SK-N-SH (cell line): ENCODE measurements at regions not wholly inside any gene's neighbourhood (a gene's known extent, or its start where the extent isn't known, plus 50 kb on each side); places are given as distances from the start of the nearest gene placed in this dataset.

Experiments used
- CTCF ChIA-PET: fragments of 300-600, 350-600 bp; formaldehyde crosslinking; extraction: SDS; loops from one replicate; lab custom pipeline; 2021; lab: Yijun Ruan, JAX
- POLR2A ChIA-PET: fragments of 350-600 bp; sonication (Branson Sonifier 250); formaldehyde crosslinking; extraction: SDS; loops from one replicate; lab custom pipeline; 2020; ENCODE audit warnings: antibody characterized with exemption, inconsistent platforms; lab: Yijun Ruan, JAX
- DNase-seq: peaks from one replicate; pipeline ENCODE4 v3.0.0; 2012
- H2AFZ ChIP-seq: fragments of 200-600 bp; sonication (generic); 2 replicates; pipeline ENCODE4 v1.8.1; 2016; ENCODE audit warnings: antibody characterized with exemption, mild to moderate bottlenecking, low read depth
- H3F3A ChIP-seq: fragments of 200-600 bp; sonication (generic); replicated peaks from 2 replicates; pipeline ENCODE3; 2016; ENCODE audit warnings: antibody characterized with exemption, mild to moderate bottlenecking; ENCODE audit not compliant: insufficient read depth
- H3K27ac ChIP-seq, 2 experiments: fragments of 200-500 bp in 1 of 2; fragments of 200-600 bp in 1 of 2; sonication (Bioruptor generic) in 1 of 2; sonication (generic), shearing (Covaris generic) in 1 of 2; 2 replicates each; pipeline versions ENCODE4 v1.5.1 to v1.6.1; 2014 to 2016; ENCODE audit warnings: low read depth in 2 of 2, inconsistent platforms in 1 of 2, low read length in 1 of 2, mild to moderate bottlenecking in 1 of 2, mixed read lengths in 1 of 2
- H3K27me3 ChIP-seq: fragments of 200-600 bp; sonication (generic), shearing (Covaris generic); 2 replicates; pipeline ENCODE4 v1.6.1; 2016; ENCODE audit warnings: mixed run types; ENCODE audit not compliant: insufficient read depth
- H3K36me3 ChIP-seq, 2 experiments: fragments of 200-500 bp in 1 of 2; fragments of 200-600 bp in 1 of 2; sonication (Bioruptor generic) in 1 of 2; sonication (generic) in 1 of 2; replicated peaks in 1 of 2; 2 replicates each; pipeline versions ENCODE3 to v1.5.1; 2014 to 2016; ENCODE audit warnings: low read length in 1 of 2, mild to moderate bottlenecking in 1 of 2; ENCODE audit not compliant: insufficient read depth in 2 of 2, control insufficient read depth in 1 of 2
- H3K4me1 ChIP-seq, 2 experiments: fragments of 200-500 bp in 1 of 2; fragments of 200-600 bp in 1 of 2; sonication (Bioruptor generic) in 1 of 2; sonication (generic), shearing (Covaris generic) in 1 of 2; 2 replicates each; pipeline versions ENCODE4 v1.5.1 to v1.6.1; 2014 to 2016; ENCODE audit warnings: low read depth in 1 of 2, low read length in 1 of 2, mixed run types in 1 of 2; ENCODE audit not compliant: insufficient read depth in 2 of 2, control insufficient read depth in 1 of 2
- H3K4me2 ChIP-seq: fragments of 200-600 bp; sonication (generic), shearing (Covaris generic); 2 replicates; pipeline ENCODE4 v1.6.1; 2017; ENCODE audit warnings: mixed run types
- H3K4me3 ChIP-seq, 2 experiments: fragments of 200-500 bp in 1 of 2; fragments of 200-600 bp in 1 of 2; sonication (Bioruptor generic) in 1 of 2; sonication (generic), shearing (Covaris generic) in 1 of 2; 2 replicates each; pipeline versions ENCODE4 v1.5.1 to v1.8.1; 2014 to 2016; ENCODE audit warnings: low read depth in 2 of 2, inconsistent platforms in 1 of 2, low read length in 1 of 2, mild to moderate bottlenecking in 1 of 2, mixed read lengths in 1 of 2, moderate library complexity in 1 of 2
- H3K79me2 ChIP-seq: fragments of 200-600 bp; sonication (generic); 2 replicates; pipeline ENCODE4 v1.8.1; 2017; ENCODE audit warnings: mild to moderate bottlenecking; ENCODE audit not compliant: insufficient read depth
- H3K9ac ChIP-seq: fragments of 200-600 bp; sonication (generic); 2 replicates; pipeline ENCODE4 v1.6.1; 2017; ENCODE audit warnings: mixed run types
- H3K9me2 ChIP-seq: fragments of 200-600 bp; sonication (generic); 2 replicates; pipeline ENCODE4 v1.6.1; 2017; ENCODE audit warnings: mixed run types
- H3K9me3 ChIP-seq: fragments of 200-600 bp; sonication (generic); 2 replicates; pipeline ENCODE4 v1.6.1; 2017; ENCODE audit warnings: mixed run types, mild to moderate bottlenecking, moderate library complexity
- H4K20me1 ChIP-seq: fragments of 200-600 bp; sonication (generic); 2 replicates; pipeline ENCODE4 v1.6.1; 2017; ENCODE audit warnings: mild to moderate bottlenecking, mixed run types; ENCODE audit not compliant: insufficient read depth
- CTCF ChIP-seq: fragments of 200-600 bp; sonication (generic); IDR thresholded peaks from 2 replicates; pipeline ENCODE4 v1.6.1; 2017; ENCODE audit warnings: antibody characterized with exemption, mild to moderate bottlenecking, moderate library complexity
- EP300 ChIP-seq, 2 experiments: IDR thresholded peaks; 2 replicates each; pipeline versions ENCODE4 v1.4.0 to v1.6.1; 2012; ENCODE audit warnings: borderline replicate concordance in 1 of 2, low read depth in 1 of 2, low read length in 1 of 2
- EZH2phosphoT487 ChIP-seq: fragments of 200-600 bp; sonication (generic); IDR thresholded peaks from 2 replicates; pipeline ENCODE4 v1.6.1; 2017; ENCODE audit warnings: low read depth, mixed run types, mild to moderate bottlenecking, antibody characterized with exemption, moderate library complexity, borderline replicate concordance
- FOXJ3 ChIP-seq: sonication (generic); formaldehyde crosslinking; IDR thresholded peaks from 2 replicates; pipeline ENCODE4 v1.5.1; 2020; ENCODE audit warnings: mild to moderate bottlenecking, missing genetic modification reagents
- GABPA ChIP-seq: IDR thresholded peaks from 2 replicates; pipeline ENCODE4 v1.4.0; 2012; ENCODE audit warnings: low read depth, mild to moderate bottlenecking
- GATA2 ChIP-seq: sonication (generic); formaldehyde crosslinking; IDR thresholded peaks from 2 replicates; pipeline ENCODE4 v1.5.0; 2020; ENCODE audit warnings: mild to moderate bottlenecking, missing genetic modification reagents
- IRF3 ChIP-seq: fragments of 150-350 bp; IDR thresholded peaks from 2 replicates; pipeline ENCODE4 v1.6.1; 2016; ENCODE audit warnings: mild to moderate bottlenecking, low read depth, low read length
- MAX ChIP-seq: IDR thresholded peaks from 2 replicates; pipeline ENCODE4 v1.4.0; 2012; ENCODE audit warnings: low read depth
- NFIC ChIP-seq: IDR thresholded peaks from 2 replicates; pipeline ENCODE4 v1.4.0; 2012; ENCODE audit warnings: borderline replicate concordance
- NRF1 ChIP-seq: IDR thresholded peaks from 2 replicates; pipeline ENCODE4 v1.6.1; 2012; ENCODE audit warnings: low read depth, mild to moderate bottlenecking, low read length
- POLR2AphosphoS5 ChIP-seq: IDR thresholded peaks from 2 replicates; pipeline ENCODE4 v1.6.1; 2012; ENCODE audit warnings: low read depth, low read length
- RAD21 ChIP-seq: IDR thresholded peaks from 2 replicates; pipeline ENCODE4 v1.6.1; 2012; ENCODE audit warnings: mild to moderate bottlenecking, low read length
- SIN3A ChIP-seq: IDR thresholded peaks from 2 replicates; pipeline ENCODE4 v1.6.1; 2012; ENCODE audit warnings: low read depth, mild to moderate bottlenecking, low read length, moderate library complexity, borderline replicate concordance
- SMC3 ChIP-seq: IDR thresholded peaks from 2 replicates; pipeline ENCODE4 v1.6.1; 2012; ENCODE audit warnings: low read depth, low read length, improper control_type of control experiment
- TCF12 ChIP-seq: IDR thresholded peaks from 2 replicates; pipeline ENCODE4 v1.4.0; 2012
- USF1 ChIP-seq: IDR thresholded peaks from 2 replicates; pipeline ENCODE4 v1.4.0; 2012; ENCODE audit warnings: low read depth, borderline replicate concordance
- YY1 ChIP-seq: IDR thresholded peaks from 2 replicates; pipeline ENCODE4 v1.4.0; 2012; ENCODE audit warnings: low read depth, mild to moderate bottlenecking
- WGBS: methylation state at CpG from one replicate; pipeline ENCODE4 v1.1.6; 2017; ENCODE audit warnings: low lambda C conversion rate; 5-methylcytosine and 5-hydroxymethylcytosine counted together

GRCh38 chr2:58425368-58425767 lies 184.2 kb upstream of the FANCL start (continued):
- no peak for TF ChIP-seq CTCF
- TF ChIP-seq EZH2phosphoT487, result no peak
- no peak for TF ChIP-seq IRF3
- no peak for TF ChIP-seq SIN3A
- TF ChIP-seq SMC3, result no peak

- Histone ChIP-seq H3K9ac (no peak overlapping the region), H3K36me3 (no peaks in the 10 kb centered on the region), H3K4me2 (no peak overlapping the region), H3F3A (no peaks in the 10 kb centered on the region), H3K79me2 (no peaks in the 10 kb centered on the region), H3K4me3 (no peak overlapping the region), H3K27me3 (no peaks in the 10 kb centered on the region), H3K4me1 (no peaks in the 10 kb centered on the region), H3K9me3 (no peaks in the 10 kb centered on the region), H2AFZ (no peak overlapping the region), H4K20me1 (no peaks in the 10 kb centered on the region), H3K27ac (no peak overlapping the region), H3K9me2 (no peaks in the 10 kb centered on the region)
- WGBS, result 70% methylated on average over 2 of the region's 2 CpGs
- ChIA-PET CTCF (interaction anchor here (1.3 kb wide), 1 partner anchor 288 kb away, joined by 3 read pairs; no protein-coding TSS in a partner anchor), POLR2A (no interaction called here)
- DNase-seq, result no peak
- no peak for TF ChIP-seq YY1
- TF ChIP-seq MAX, result no peak
- TF ChIP-seq EP300 (IDR thresholded peaks at IDR 0.05; ENCODE audit: borderline replicate concordance in 1 of 2, low read depth in 1 of 2, low read length in 1 of 2), result no peak
- TF ChIP-seq RAD21, result no peak
- no peak for TF ChIP-seq NRF1
- TF ChIP-seq TCF12, result no peak
- no peak for TF ChIP-seq USF1
- no peak for TF ChIP-seq NFIC
- no peak for TF ChIP-seq GABPA
- TF ChIP-seq FOXJ3 (CRISPR knock-in tag), result no peak
- TF ChIP-seq POLR2AphosphoS5, result no peak
- TF ChIP-seq GATA2, result no peak
These were observed 178.9 kb upstream of the FANCL start for GRCh38 chr2:58419983-58420382.
